ENCODE measurements at regions not wholly inside any gene's neighbourhood (a gene's known extent, or its start where the extent isn't known, plus 50 kb on each side); places are given as distances from the start of the nearest gene placed in this dataset.

DNA sequence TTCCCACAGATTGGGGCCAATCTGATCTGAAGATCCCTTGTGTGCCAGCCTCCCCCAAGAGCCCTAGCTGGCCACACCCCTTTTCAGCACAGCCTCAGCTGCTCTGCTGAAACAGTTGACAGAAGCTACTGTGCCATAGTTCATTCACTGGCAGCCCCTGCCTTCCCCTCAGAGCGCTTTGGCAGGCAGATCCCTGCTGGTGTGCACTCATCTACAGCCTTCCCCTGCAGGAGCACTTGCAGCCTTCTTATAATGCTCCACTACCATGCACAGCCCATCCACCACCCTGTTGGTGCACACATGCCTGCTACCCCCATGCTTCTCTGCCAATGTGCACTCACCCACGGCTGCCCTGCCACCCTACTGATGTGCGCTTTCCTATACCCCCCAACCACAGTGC lies 471.3 kb downstream of the MTRR start:
- H3K9ac ChIP-seq (ENCODE audit: low read depth, low read length): no peak overlapping the region
- H3K4me1 ChIP-seq (ENCODE audit: control insufficient read depth, insufficient read depth, low read length): peaks cover 2% of the 10 kb centered on the region
- no peak overlapping the region for H3K4me3 ChIP-seq (ENCODE audit: low read depth, low read length)
- H3K27me3 ChIP-seq (ENCODE audit: control insufficient read depth, insufficient read depth, low read length): no peaks in the 10 kb centered on the region
- no peaks in the 10 kb centered on the region for H3K36me3 ChIP-seq (ENCODE audit: control insufficient read depth, insufficient read depth, low read length)
- peaks cover 4% of the 10 kb centered on the region for H3K9me3 ChIP-seq (ENCODE audit: control insufficient read depth, insufficient read depth, low read length)

DNA sequence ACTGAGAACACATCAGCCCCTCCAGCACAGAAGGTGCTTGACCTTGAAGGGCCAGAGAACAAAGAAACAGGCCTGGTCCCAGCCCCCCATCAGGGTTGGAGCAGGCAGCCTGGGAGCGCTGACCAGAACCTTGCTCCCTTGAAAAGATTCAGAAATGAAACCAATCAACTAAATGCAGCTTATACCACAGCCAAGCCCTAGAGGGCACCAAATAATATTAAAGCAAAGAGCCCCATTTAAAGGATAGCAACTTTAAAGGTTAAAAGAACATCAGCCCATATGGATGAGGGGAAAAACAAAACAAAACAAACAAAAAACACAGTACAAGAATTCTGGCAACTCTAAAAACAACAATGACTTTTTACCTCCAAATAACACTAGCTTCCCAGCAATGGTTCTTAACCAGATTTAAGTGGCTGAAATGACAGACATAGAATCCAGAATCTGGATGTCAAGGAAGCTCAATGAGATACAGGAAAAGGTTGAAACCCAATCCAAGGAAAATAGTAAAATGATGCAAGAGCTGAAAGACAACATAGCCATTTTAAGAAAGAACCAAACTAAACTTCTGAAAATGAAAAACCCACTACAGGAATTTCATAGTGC lies 471.9 kb downstream of the MTRR start:
- H3K9ac ChIP-seq (ENCODE audit: low read depth, low read length): no peak overlapping the region
- H3K4me1 ChIP-seq (ENCODE audit: control insufficient read depth, insufficient read depth, low read length): peaks cover 2% of the 10 kb centered on the region
- no peaks in the 10 kb centered on the region for H3K27me3 ChIP-seq (ENCODE audit: control insufficient read depth, insufficient read depth, low read length)
- H3K9me3 ChIP-seq (ENCODE audit: control insufficient read depth, insufficient read depth, low read length): peaks cover 4% of the 10 kb centered on the region
- H3K4me3 ChIP-seq (ENCODE audit: low read depth, low read length): no peak overlapping the region
- H3K36me3 ChIP-seq (ENCODE audit: control insufficient read depth, insufficient read depth, low read length): no peaks in the 10 kb centered on the region

DNA sequence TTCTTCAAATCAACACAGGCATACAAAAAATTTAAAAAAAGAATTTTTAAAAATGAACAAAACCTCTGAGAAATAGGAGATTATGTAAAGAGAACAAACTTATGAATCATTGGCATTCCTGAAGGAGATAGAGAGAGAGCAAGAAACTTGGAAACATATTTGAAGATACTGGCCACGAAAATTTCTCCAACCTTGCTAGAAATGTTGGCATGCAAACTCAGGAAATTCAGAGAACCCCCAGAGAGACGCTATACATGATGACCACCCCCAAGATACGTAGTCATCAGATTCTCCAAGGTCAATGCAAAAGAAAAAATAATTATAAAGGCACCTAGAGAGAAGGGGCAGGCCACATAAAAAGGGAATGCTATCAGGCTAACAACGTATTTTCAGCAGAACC lies 472.5 kb downstream of the MTRR start:
- Histone ChIP-seq H3K9me3 (ENCODE audit: control insufficient read depth, insufficient read depth, low read length) (peaks cover 4% of the 10 kb centered on the region), H3K4me1 (ENCODE audit: control insufficient read depth, insufficient read depth, low read length) (peaks cover 2% of the 10 kb centered on the region), H3K36me3 (ENCODE audit: control insufficient read depth, insufficient read depth, low read length) (no peaks in the 10 kb centered on the region), H3K27me3 (ENCODE audit: control insufficient read depth, insufficient read depth, low read length) (no peaks in the 10 kb centered on the region), H3K4me3 (ENCODE audit: low read depth, low read length) (no peak overlapping the region), H3K9ac (ENCODE audit: low read depth, low read length) (no peak overlapping the region)

DNA sequence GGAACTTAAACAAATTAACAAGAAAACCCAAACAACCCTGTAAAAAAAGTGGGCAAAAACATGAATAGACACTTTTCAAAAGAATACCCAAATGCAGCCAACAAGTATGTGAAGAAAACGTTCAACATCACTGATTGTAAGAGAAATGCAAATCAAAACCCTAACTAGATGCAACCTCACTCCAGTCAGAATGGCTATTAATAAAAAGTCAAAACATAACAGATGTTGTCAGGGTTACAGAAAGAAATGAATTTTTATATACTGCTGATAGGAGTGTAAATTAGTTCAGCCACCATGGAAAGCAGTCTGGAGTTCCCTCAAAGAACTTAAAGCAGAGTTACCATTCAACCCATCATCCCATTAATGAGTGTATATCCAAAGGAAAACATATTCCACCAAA lies 479.0 kb downstream of the MTRR start:
- Histone ChIP-seq H3K4me1 (ENCODE audit: control insufficient read depth, insufficient read depth, low read length) (no peaks in the 10 kb centered on the region), H3K9me3 (ENCODE audit: control insufficient read depth, insufficient read depth, low read length) (peaks cover 4% of the 10 kb centered on the region), H3K4me3 (ENCODE audit: low read depth, low read length) (no peak overlapping the region), H3K27me3 (ENCODE audit: control insufficient read depth, insufficient read depth, low read length) (no peaks in the 10 kb centered on the region), H3K9ac (ENCODE audit: low read depth, low read length) (no peak overlapping the region), H3K36me3 (ENCODE audit: control insufficient read depth, insufficient read depth, low read length) (no peaks in the 10 kb centered on the region)

- Histone ChIP-seq H3K4me3 (ENCODE audit: low read depth, low read length) (no peak overlapping the region), H3K9me3 (ENCODE audit: control insufficient read depth, insufficient read depth, low read length) (no peaks in the 10 kb centered on the region), H3K9ac (ENCODE audit: low read depth, low read length) (no peak overlapping the region), H3K36me3 (ENCODE audit: control insufficient read depth, insufficient read depth, low read length) (no peaks in the 10 kb centered on the region), H3K4me1 (ENCODE audit: control insufficient read depth, insufficient read depth, low read length) (no peaks in the 10 kb centered on the region), H3K27me3 (ENCODE audit: control insufficient read depth, insufficient read depth, low read length) (no peaks in the 10 kb centered on the region)
These were observed 480.9 kb downstream of the MTRR start for GRCh38 chr5:8349855-8350254.

GRCh38 chr5:8350644-8351339 lies 481.8 kb downstream of the MTRR start:
- Histone ChIP-seq H3K9ac (ENCODE audit: low read depth, low read length) (no peak overlapping the region), H3K27me3 (ENCODE audit: control insufficient read depth, insufficient read depth, low read length) (no peaks in the 10 kb centered on the region), H3K36me3 (ENCODE audit: control insufficient read depth, insufficient read depth, low read length) (no peaks in the 10 kb centered on the region), H3K9me3 (ENCODE audit: control insufficient read depth, insufficient read depth, low read length) (no peaks in the 10 kb centered on the region), H3K4me3 (ENCODE audit: low read depth, low read length) (no peak overlapping the region), H3K4me1 (ENCODE audit: control insufficient read depth, insufficient read depth, low read length) (no peaks in the 10 kb centered on the region)

DNA sequence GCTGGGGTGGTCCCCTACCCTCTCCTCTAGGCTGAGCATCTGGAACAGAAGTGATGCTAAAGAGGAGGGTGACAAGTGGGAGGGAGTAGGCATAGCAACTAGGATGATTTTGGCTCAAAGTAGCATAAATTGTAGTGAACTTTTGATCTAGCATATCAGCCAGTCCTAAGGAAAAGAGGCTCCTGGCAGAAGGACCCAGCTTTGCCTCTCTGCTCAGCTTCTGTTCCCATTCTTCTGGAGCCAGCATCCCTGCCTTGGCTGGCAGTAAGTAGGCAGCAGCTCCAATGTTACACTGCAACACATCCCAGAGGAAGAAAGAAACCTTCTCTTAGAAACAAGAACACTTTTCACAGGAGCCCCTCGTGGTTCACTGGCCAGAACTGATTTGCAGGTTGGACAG lies 487.0 kb downstream of the MTRR start:
- Histone ChIP-seq H3K4me3 (ENCODE audit: low read depth, low read length) (no peak overlapping the region), H3K9me3 (ENCODE audit: control insufficient read depth, insufficient read depth, low read length) (no peaks in the 10 kb centered on the region), H3K4me1 (ENCODE audit: control insufficient read depth, insufficient read depth, low read length) (no peaks in the 10 kb centered on the region), H3K9ac (ENCODE audit: low read depth, low read length) (no peak overlapping the region), H3K27me3 (ENCODE audit: control insufficient read depth, insufficient read depth, low read length) (no peaks in the 10 kb centered on the region), H3K36me3 (ENCODE audit: control insufficient read depth, insufficient read depth, low read length) (no peaks in the 10 kb centered on the region)

DNA sequence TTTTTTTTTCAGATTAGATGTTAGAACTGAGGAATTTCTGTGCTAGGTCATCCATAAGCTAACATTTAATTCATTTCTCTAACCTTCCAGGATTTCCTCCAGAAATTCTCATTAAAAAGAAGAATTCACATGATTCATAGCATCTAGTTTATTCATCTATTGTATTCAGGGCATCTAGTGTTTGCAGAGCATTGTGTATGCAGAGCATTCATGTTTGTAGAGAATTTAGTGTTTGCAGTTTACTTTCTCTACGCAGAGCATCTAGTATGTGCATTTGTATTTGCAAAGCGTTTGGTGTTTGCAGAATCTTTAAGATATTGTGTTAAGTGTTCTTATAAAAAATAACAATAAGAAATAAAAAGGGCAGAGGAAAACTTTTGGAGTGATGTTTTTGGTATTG lies 491.1 kb downstream of the MTRR start:
- H3K9ac ChIP-seq (ENCODE audit: low read depth, low read length): no peak overlapping the region
- H3K27me3 ChIP-seq (ENCODE audit: control insufficient read depth, insufficient read depth, low read length): no peaks in the 10 kb centered on the region
- H3K9me3 ChIP-seq (ENCODE audit: control insufficient read depth, insufficient read depth, low read length): no peaks in the 10 kb centered on the region
- no peak overlapping the region for H3K4me3 ChIP-seq (ENCODE audit: low read depth, low read length)
- no peaks in the 10 kb centered on the region for H3K4me1 ChIP-seq (ENCODE audit: control insufficient read depth, insufficient read depth, low read length)
- no peaks in the 10 kb centered on the region for H3K36me3 ChIP-seq (ENCODE audit: control insufficient read depth, insufficient read depth, low read length)

- no peaks in the 10 kb centered on the region for H3K4me1 ChIP-seq (ENCODE audit: control insufficient read depth, insufficient read depth, low read length)
- H3K9ac ChIP-seq (ENCODE audit: low read depth, low read length): no peak overlapping the region
- H3K4me3 ChIP-seq (ENCODE audit: low read depth, low read length): no peak overlapping the region
- no peaks in the 10 kb centered on the region for H3K9me3 ChIP-seq (ENCODE audit: control insufficient read depth, insufficient read depth, low read length)
- no peaks in the 10 kb centered on the region for H3K27me3 ChIP-seq (ENCODE audit: control insufficient read depth, insufficient read depth, low read length)
- H3K36me3 ChIP-seq (ENCODE audit: control insufficient read depth, insufficient read depth, low read length): no peaks in the 10 kb centered on the region
These were observed 493.5 kb downstream of the MTRR start for GRCh38 chr5:8362495-8362894.

- Histone ChIP-seq H3K27me3 (ENCODE audit: control insufficient read depth, insufficient read depth, low read length) (no peaks in the 10 kb centered on the region), H3K9ac (ENCODE audit: low read depth, low read length) (no peak overlapping the region), H3K9me3 (ENCODE audit: control insufficient read depth, insufficient read depth, low read length) (no peaks in the 10 kb centered on the region), H3K4me1 (ENCODE audit: control insufficient read depth, insufficient read depth, low read length) (no peaks in the 10 kb centered on the region), H3K4me3 (ENCODE audit: low read depth, low read length) (no peak overlapping the region), H3K36me3 (ENCODE audit: control insufficient read depth, insufficient read depth, low read length) (no peaks in the 10 kb centered on the region)
These were observed 494.2 kb downstream of the MTRR start for GRCh38 chr5:8363138-8363537.

GRCh38 chr5:8366266-8366665 lies 497.3 kb downstream of the MTRR start:
- no peaks in the 10 kb centered on the region for H3K27me3 ChIP-seq (ENCODE audit: control insufficient read depth, insufficient read depth, low read length)
- no peak overlapping the region for H3K4me3 ChIP-seq (ENCODE audit: low read depth, low read length)
- no peaks in the 10 kb centered on the region for H3K9me3 ChIP-seq (ENCODE audit: control insufficient read depth, insufficient read depth, low read length)
- H3K4me1 ChIP-seq (ENCODE audit: control insufficient read depth, insufficient read depth, low read length): no peaks in the 10 kb centered on the region
- no peaks in the 10 kb centered on the region for H3K36me3 ChIP-seq (ENCODE audit: control insufficient read depth, insufficient read depth, low read length)
- H3K9ac ChIP-seq (ENCODE audit: low read depth, low read length): no peak overlapping the region

DNA sequence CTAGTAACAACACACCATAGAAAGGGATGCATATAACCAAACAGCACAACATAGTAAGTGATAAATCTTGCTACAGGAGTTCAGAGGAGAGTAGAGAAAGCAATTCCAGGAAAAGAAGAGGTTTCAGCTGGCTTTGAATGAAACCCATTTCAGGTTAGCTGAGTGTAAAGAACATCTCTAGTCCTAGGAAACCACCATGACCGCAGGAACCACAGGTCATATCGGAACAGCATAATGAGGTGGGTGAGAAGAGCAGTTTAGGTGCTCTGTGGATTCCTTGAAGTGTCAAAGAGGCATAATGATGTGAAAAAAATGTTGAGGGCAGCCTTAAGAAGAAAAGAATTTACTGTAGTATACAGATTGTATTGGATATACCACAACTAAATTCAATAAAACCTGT lies 507.5 kb downstream of the MTRR start:
- no peaks in the 10 kb centered on the region for H3K36me3 ChIP-seq (ENCODE audit: control insufficient read depth, insufficient read depth, low read length)
- H3K4me3 ChIP-seq (ENCODE audit: low read depth, low read length): no peak overlapping the region
- H3K9ac ChIP-seq (ENCODE audit: low read depth, low read length): no peak overlapping the region
- no peaks in the 10 kb centered on the region for H3K9me3 ChIP-seq (ENCODE audit: control insufficient read depth, insufficient read depth, low read length)
- H3K27me3 ChIP-seq (ENCODE audit: control insufficient read depth, insufficient read depth, low read length): no peaks in the 10 kb centered on the region
- no peaks in the 10 kb centered on the region for H3K4me1 ChIP-seq (ENCODE audit: control insufficient read depth, insufficient read depth, low read length)
